ENCODE measurements at regions not wholly inside any gene's neighbourhood (a gene's known extent, or its start where the extent isn't known, plus 50 kb on each side); places are given as distances from the start of the nearest gene placed in this dataset.

DNA sequence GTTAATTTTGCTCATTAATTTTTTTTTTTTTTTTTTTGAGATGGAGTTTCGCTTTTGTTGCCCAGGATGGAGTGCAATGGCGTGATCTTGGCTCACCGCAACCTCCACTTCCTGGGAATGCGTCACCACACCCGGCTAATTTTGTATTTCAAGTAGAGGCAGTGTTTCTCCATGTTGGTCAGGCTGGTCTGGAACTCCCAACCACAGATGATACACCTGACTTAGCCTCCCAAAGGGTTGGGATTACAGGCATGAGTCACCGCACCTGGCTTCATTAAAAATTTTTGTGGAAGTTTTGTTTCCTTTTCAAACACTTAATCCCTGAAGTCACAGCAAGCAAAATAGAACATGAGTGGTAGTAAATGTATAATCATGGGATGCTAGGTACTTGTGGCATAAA is 857.2 kb upstream of the PHF14 start:
- TF ChIP-seq, protein P1, sequence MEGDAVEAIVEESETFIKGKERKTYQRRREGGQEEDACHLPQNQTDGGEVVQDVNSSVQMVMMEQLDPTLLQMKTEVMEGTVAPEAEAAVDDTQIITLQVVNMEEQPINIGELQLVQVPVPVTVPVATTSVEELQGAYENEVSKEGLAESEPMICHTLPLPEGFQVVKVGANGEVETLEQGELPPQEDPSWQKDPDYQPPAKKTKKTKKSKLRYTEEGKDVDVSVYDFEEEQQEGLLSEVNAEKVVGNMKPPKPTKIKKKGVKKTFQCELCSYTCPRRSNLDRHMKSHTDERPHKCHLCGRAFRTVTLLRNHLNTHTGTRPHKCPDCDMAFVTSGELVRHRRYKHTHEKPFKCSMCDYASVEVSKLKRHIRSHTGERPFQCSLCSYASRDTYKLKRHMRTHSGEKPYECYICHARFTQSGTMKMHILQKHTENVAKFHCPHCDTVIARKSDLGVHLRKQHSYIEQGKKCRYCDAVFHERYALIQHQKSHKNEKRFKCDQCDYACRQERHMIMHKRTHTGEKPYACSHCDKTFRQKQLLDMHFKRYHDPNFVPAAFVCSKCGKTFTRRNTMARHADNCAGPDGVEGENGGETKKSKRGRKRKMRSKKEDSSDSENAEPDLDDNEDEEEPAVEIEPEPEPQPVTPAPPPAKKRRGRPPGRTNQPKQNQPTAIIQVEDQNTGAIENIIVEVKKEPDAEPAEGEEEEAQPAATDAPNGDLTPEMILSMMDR (IDR thresholded peaks at IDR 0.05; ENCODE audit: insufficient read depth, low read depth, low read length): no peak
- no peak for TF ChIP-seq EZH2 (IDR thresholded peaks at IDR 0.05; ENCODE audit: insufficient read depth, low read length)

Data from astrocyte (in vitro differentiated cells and primary cell).